ENCODE measurements at regions not wholly inside any gene's neighbourhood (a gene's known extent, or its start where the extent isn't known, plus 50 kb on each side); places are given as distances from the start of the nearest gene placed in this dataset.

DNA sequence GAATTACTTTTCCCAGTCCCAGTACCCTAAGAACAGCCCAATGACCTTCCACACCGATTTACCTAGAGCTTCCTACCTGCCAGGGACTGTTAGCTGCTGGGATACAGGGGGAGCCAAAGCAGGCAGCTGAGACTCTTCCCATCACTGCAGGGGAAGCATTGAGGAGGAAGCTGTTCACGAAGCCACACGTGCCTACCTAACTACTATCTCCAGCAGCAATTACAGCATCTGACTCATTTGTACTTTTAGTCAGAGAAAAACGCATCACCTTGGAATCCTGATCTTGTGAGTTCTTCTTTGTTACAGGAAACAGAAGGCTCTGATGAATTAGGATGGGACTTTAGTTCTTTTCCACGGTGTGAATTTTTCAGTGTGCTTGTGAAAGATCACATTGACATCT is 113.7 kb upstream of the DHX40 start:
- TF ChIP-seq, protein P1, sequence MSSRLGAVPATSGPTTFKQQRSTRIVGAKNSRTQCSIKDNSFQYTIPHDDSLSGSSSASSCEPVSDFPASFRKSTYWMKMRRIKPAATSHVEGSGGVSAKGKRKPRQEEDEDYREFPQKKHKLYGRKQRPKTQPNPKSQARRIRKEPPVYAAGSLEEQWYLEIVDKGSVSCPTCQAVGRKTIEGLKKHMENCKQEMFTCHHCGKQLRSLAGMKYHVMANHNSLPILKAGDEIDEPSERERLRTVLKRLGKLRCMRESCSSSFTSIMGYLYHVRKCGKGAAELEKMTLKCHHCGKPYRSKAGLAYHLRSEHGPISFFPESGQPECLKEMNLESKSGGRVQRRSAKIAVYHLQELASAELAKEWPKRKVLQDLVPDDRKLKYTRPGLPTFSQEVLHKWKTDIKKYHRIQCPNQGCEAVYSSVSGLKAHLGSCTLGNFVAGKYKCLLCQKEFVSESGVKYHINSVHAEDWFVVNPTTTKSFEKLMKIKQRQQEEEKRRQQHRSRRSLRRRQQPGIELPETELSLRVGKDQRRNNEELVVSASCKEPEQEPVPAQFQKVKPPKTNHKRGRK (CRISPR knock-in tag; IDR thresholded peaks at IDR 0.05) = no peak
- TF ChIP-seq AHR (CRISPR knock-in tag; IDR thresholded peaks at IDR 0.05) = no peak
